SH-SY5Y (cell line): ENCODE measurements at regions not wholly inside any gene's neighbourhood (a gene's known extent, or its start where the extent isn't known, plus 50 kb on each side); places are given as distances from the start of the nearest gene placed in this dataset.

Experiments
- GATA2 ChIP-seq: IDR thresholded peaks from 2 replicates; pipeline ENCODE4 v1.6.1; 2011; ENCODE audit warnings: mild to moderate bottlenecking, low read depth, low read length
- GATA3 ChIP-seq: IDR thresholded peaks from 2 replicates; pipeline ENCODE4 v1.6.1; 2011; ENCODE audit warnings: low read depth, mild to moderate bottlenecking, low read length, moderate library complexity

DNA sequence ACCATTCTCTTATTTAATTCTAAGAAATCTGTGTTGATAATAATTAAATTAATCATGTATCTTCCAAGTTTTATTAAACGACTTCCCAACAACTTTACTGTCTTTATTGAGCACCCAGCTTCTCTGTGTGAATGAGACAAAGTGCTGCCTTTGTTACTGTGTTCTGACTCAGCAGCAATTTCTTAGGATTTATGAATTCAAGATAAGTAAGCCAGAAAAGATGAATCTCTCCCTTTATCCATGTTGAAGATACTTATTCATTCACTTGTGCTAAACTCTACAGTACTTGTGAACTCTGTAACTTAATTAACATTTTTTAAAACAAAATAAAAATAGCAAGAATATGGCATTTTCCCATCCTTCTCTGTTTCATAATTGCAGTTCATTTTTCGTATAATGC, 1403.3 kb upstream of the DDX18 start:
- TF ChIP-seq GATA3 (no peak), GATA2 (no peak)
